Testis (tissue), 2 donors: ENCODE measurements at regions not wholly inside any gene's neighbourhood (a gene's known extent, or its start where the extent isn't known, plus 50 kb on each side); places are given as distances from the start of the nearest gene placed in this dataset.

ENCODE experiments used
- DNase-seq: peaks from one replicate; pipeline ENCODE4 v3.0.0-alpha.2; 2019
- H3K27ac ChIP-seq, 2 donors: fragments of 200-600 bp; sonication (generic); one replicate each; pipeline ENCODE4 v1.5.1; 2019
- H3K27me3 ChIP-seq: fragments of 200-600 bp; sonication (generic); one replicate; pipeline ENCODE4 v1.5.1; 2019
- H3K36me3 ChIP-seq: fragments of 200-600 bp; sonication (generic); one replicate; pipeline ENCODE4 v1.5.1; 2017; ENCODE audit warnings: low read depth; ENCODE audit errors: missing control alignments
- H3K4me1 ChIP-seq: fragments of 200-600 bp; sonication (generic); one replicate; pipeline ENCODE4 v1.5.1; 2019
- H3K4me3 ChIP-seq, 2 donors: fragments of 200-600 bp; sonication (generic); one replicate each; pipeline ENCODE4 v1.5.1; 2017 to 2019
- H3K9me3 ChIP-seq: fragments of 200-600 bp; sonication (generic); one replicate; pipeline ENCODE4 v1.5.1; 2017
- CTCF ChIP-seq, 3 experiments: fragments of 450-650 bp in 2 of 3; fragments of 200-600 bp in 1 of 3; sonication (generic) in 1 of 3; IDR thresholded peaks; one replicate each; pipeline ENCODE4 v1.5.1; 2016 to 2019; ENCODE audit warnings: antibody characterized with exemption in 3 of 3, mild to moderate bottlenecking in 2 of 3, moderate library complexity in 1 of 3
- POLR2A ChIP-seq: fragments of 450-650 bp; IDR thresholded peaks from one replicate; pipeline ENCODE4 v1.6.1; 2017; ENCODE audit warnings: antibody characterized with exemption, mild to moderate bottlenecking, moderate library complexity
- WGBS, 2 donors: methylation state at CpG; one replicate each; pipeline ENCODE4 v1.1.5; 2018; 5-methylcytosine and 5-hydroxymethylcytosine counted together
- intact Hi-C: fragments of 100-400 bp; cut with DNase I; formaldehyde crosslinking; loops from one replicate; pipeline ENCODE4 v1.15.1; 2023; ENCODE audit warnings: low total_unique reads

- Histone ChIP-seq H3K4me3 (no peak overlapping the region), H3K4me1 (no peaks in the 10 kb centered on the region), H3K9me3 (no peaks in the 10 kb centered on the region), H3K36me3 (no peaks in the 10 kb centered on the region), H3K27ac (no peak overlapping the region), H3K27me3 (no peaks in the 10 kb centered on the region)
- intact Hi-C loops, result no loop called here
- no peak for TF ChIP-seq CTCF (IDR thresholded peaks at IDR 0.05)
- DNase-seq, result no peak
Measured at GRCh38 chr9:88243736-88244135, 105.5 kb upstream of the SPATA31C2 start.

GRCh38 chr9:88242879-88243278 is 104.6 kb upstream of the SPATA31C2 start:
- no peak overlapping the region for H3K27ac ChIP-seq
- 87 to 94% methylated on average over 1 of the region's 1 CpG for WGBS, 2 donors
- H3K4me1 ChIP-seq, result peaks cover 2% of the 10 kb centered on the region
- H3K36me3 ChIP-seq, result no peaks in the 10 kb centered on the region
- intact Hi-C loops, result no loop called here
- TF ChIP-seq CTCF (IDR thresholded peaks at IDR 0.05), result no peak
- TF ChIP-seq POLR2A, result no peak
- no peak for DNase-seq
- H3K9me3 ChIP-seq, result no peaks in the 10 kb centered on the region
- H3K27me3 ChIP-seq, result no peaks in the 10 kb centered on the region
- no peak overlapping the region for H3K4me3 ChIP-seq

- peaks cover 21% of the 10 kb centered on the region for H3K4me1 ChIP-seq
- intact Hi-C loops, result no loop called here
- DNase-seq, result no peak
- no peaks in the 10 kb centered on the region for H3K9me3 ChIP-seq
- TF ChIP-seq POLR2A (no peak), CTCF (IDR thresholded peaks at IDR 0.05) (no peak)
- H3K4me3 ChIP-seq, result no peak overlapping the region
- no peaks in the 10 kb centered on the region for H3K27me3 ChIP-seq
- peak overlapping the region in 1 of 2 donors; percentile 69 for H3K27ac ChIP-seq
- 80 to 83% methylated on average over 11 of the region's 11 CpGs for WGBS, 2 donors
- H3K36me3 ChIP-seq, result no peaks in the 10 kb centered on the region
Measured at GRCh38 chr9:88237991-88238571, 99.8 kb upstream of the SPATA31C2 start.

GRCh38 chr9:88237479-88237961 is 99.2 kb upstream of the SPATA31C2 start:
- DNase-seq, result peak; percentile 50
- no peaks in the 10 kb centered on the region for H3K27me3 ChIP-seq
- peaks cover 21% of the 10 kb centered on the region for H3K4me1 ChIP-seq
- intact Hi-C loops, result no loop called here
- no peaks in the 10 kb centered on the region for H3K9me3 ChIP-seq
- H3K4me3 ChIP-seq, result no peak overlapping the region
- TF ChIP-seq POLR2A (no peak), CTCF (IDR thresholded peaks at IDR 0.05) (no peak)
- H3K36me3 ChIP-seq, result no peaks in the 10 kb centered on the region
- H3K27ac ChIP-seq, result peak overlapping the region in 1 of 2 donors; percentile 69
- WGBS, 2 donors, result 36 to 55% methylated on average over 7 of the region's 7 CpGs
